NCI-H748 (cell line): ENCODE measurements at regions not wholly inside any gene's neighbourhood (a gene's known extent, or its start where the extent isn't known, plus 50 kb on each side); places are given as distances from the start of the nearest gene placed in this dataset.
A peak's percentile ranks its signal among the peaks of the same experiment; 100 is the strongest.
"Not testable (repeated sequence)": the region's sequence is repeated elsewhere in the genome, so short reads cannot be mapped to it uniquely, and the experiment has no call there.

Experiments
- DNase-seq: peaks from one replicate; lab custom pipeline; 2025; ENCODE audit not compliant: unreplicated experiment; lab: John Stamatoyannopoulos, UW

GRCh38 chr12:20017802-20018201 lies 350.5 kb upstream of the PDE3A start:
- DNase-seq = no peak

GRCh38 chr12:20018406-20018805 lies 349.9 kb upstream of the PDE3A start:
- peak; percentile 76 for DNase-seq

GRCh38 chr12:20024194-20024593 lies 344.1 kb upstream of the PDE3A start:
- DNase-seq = no peak

GRCh38 chr12:20028033-20028432 lies 340.3 kb upstream of the PDE3A start:
- no peak for DNase-seq

GRCh38 chr12:20030826-20031225 lies 337.5 kb upstream of the PDE3A start:
- DNase-seq = no peak

GRCh38 chr12:20039562-20039961 lies 328.8 kb upstream of the PDE3A start:
- DNase-seq = no peak

GRCh38 chr12:20040184-20040583 lies 328.2 kb upstream of the PDE3A start:
- DNase-seq = no peak

- DNase-seq = no peak
These were observed 327.5 kb upstream of the PDE3A start for GRCh38 chr12:20040831-20041230.

GRCh38 chr12:20044351-20044750 lies 324.0 kb upstream of the PDE3A start:
- no peak for DNase-seq

GRCh38 chr12:20044846-20045245 lies 323.5 kb upstream of the PDE3A start:
- no peak for DNase-seq

- DNase-seq = no peak
These were observed 320.4 kb upstream of the PDE3A start for GRCh38 chr12:20047901-20048300.

GRCh38 chr12:20050221-20050620 lies 318.1 kb upstream of the PDE3A start:
- peak; percentile 85 for DNase-seq

GRCh38 chr12:20053782-20054181 lies 314.6 kb upstream of the PDE3A start:
- DNase-seq = no peak

GRCh38 chr12:20055856-20056255 lies 312.5 kb upstream of the PDE3A start:
- no peak for DNase-seq

GRCh38 chr12:20057398-20057797 lies 310.9 kb upstream of the PDE3A start:
- no peak for DNase-seq

- DNase-seq = no peak
These were observed 305.2 kb upstream of the PDE3A start for GRCh38 chr12:20063116-20063515.

GRCh38 chr12:20077618-20078017 lies 290.7 kb upstream of the PDE3A start:
- no peak for DNase-seq

GRCh38 chr12:20089077-20089476 lies 279.3 kb upstream of the PDE3A start:
- DNase-seq = no peak

- not testable (repeated sequence) for DNase-seq
These were observed 275.0 kb upstream of the PDE3A start for GRCh38 chr12:20093190-20093810.

- no peak for DNase-seq
These were observed 271.9 kb upstream of the PDE3A start for GRCh38 chr12:20096430-20096829.

GRCh38 chr12:20097626-20098025 lies 270.7 kb upstream of the PDE3A start:
- no peak for DNase-seq

GRCh38 chr12:20099395-20100183 lies 268.7 kb upstream of the PDE3A start:
- DNase-seq = peak; percentile 76

GRCh38 chr12:20101046-20101445 lies 267.3 kb upstream of the PDE3A start:
- DNase-seq = no peak
